Kidney epithelial cell (primary cell): ENCODE measurements at regions not wholly inside any gene's neighbourhood (a gene's known extent, or its start where the extent isn't known, plus 50 kb on each side); places are given as distances from the start of the nearest gene placed in this dataset.

Source experiments
- DNase-seq: peaks from one replicate; pipeline ENCODE4 v3.0.0-alpha.2; 2010; ENCODE audit warnings: low read depth
- H3K27me3 ChIP-seq: 2 replicates; pipeline ENCODE4 v1.6.0; 2011; ENCODE audit warnings: low read length; ENCODE audit not compliant: control insufficient read depth, insufficient read depth
- H3K36me3 ChIP-seq: 2 replicates; pipeline ENCODE4 v1.5.1; 2011; ENCODE audit warnings: low read length; ENCODE audit not compliant: control insufficient read depth, insufficient read depth
- H3K4me3 ChIP-seq: 2 replicates; pipeline ENCODE4 v1.5.1; 2011; ENCODE audit warnings: low read depth, mild to moderate bottlenecking, control low read depth, low read length
- TF ChIP-seq, protein P1 (sequence below): IDR thresholded peaks from 2 replicates; pipeline ENCODE4 v1.5.1; 2011; ENCODE audit warnings: mild to moderate bottlenecking, moderate library complexity, low read length, control low read depth, inconsistent platforms; ENCODE audit not compliant: insufficient read depth, poor library complexity, severe bottlenecking

DNA sequence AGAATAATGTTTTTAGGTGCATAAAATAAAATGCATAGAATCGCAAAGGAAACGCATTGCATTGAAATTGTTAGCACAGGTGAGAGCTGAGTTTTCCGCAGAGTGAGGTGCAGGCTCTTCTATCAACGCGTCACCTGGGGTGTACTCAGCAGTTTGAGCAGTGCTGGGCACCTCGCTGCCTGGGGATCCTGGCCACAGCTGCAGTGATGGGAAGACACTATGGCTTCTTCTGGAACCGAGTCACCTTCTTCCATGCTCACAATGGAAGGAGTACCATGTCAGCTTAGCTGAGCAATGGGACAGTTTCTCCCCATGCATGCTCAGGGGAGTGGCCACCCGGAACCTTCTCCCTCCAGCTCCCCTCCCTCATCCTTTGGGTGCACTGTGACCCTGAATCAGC lies 95.4 kb upstream of the OTOS start:
- no peaks in the 10 kb centered on the region for H3K27me3 ChIP-seq
- H3K4me3 ChIP-seq: no peak overlapping the region
- H3K36me3 ChIP-seq: no peaks in the 10 kb centered on the region
- TF ChIP-seq, protein P1, sequence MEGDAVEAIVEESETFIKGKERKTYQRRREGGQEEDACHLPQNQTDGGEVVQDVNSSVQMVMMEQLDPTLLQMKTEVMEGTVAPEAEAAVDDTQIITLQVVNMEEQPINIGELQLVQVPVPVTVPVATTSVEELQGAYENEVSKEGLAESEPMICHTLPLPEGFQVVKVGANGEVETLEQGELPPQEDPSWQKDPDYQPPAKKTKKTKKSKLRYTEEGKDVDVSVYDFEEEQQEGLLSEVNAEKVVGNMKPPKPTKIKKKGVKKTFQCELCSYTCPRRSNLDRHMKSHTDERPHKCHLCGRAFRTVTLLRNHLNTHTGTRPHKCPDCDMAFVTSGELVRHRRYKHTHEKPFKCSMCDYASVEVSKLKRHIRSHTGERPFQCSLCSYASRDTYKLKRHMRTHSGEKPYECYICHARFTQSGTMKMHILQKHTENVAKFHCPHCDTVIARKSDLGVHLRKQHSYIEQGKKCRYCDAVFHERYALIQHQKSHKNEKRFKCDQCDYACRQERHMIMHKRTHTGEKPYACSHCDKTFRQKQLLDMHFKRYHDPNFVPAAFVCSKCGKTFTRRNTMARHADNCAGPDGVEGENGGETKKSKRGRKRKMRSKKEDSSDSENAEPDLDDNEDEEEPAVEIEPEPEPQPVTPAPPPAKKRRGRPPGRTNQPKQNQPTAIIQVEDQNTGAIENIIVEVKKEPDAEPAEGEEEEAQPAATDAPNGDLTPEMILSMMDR: no peak
- DNase-seq: no peak

DNA sequence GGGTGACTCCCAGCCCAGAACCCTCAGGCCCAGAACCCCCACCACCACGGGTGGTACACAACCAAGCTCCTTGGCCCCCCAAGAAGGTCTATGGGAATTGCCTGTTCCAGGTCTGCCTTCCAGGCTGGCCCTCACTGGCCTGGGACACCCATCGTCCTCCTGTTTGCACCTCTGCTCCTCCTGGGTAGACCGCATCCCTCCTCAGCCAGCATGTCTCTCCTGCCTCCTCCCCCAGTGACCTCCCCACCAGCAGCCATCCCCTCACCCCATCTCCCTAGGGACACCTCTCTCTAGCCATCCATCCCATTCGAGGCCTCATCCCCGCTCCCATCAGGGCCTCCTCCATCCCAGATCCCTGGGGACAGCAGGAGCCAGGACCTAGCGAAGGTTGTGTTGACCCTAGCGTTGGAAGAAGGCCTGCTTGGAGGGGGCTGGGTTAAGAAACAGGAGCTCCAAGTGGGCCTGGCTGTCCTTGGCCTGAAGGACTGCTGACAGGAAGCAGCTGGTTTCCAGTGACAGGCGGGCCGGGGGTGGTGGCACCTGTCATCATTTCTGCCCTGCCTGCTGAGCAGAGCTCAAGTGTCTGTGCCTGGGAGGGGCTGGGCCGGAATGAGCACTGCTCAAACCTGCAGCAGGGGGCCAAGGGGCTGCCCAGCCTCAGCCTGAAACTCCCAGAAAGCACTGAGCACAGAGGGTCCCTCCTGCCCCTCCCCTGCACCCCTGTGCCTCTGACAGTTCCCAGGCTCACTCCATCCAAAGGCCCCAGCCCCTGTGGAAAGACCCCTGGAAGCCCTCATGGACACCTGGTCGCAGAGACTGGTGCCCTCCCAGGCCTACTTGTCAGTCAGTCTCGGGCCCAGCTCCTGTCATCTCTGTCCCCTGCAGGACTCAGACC lies 96.0 kb upstream of the OTOS start:
- H3K4me3 ChIP-seq: no peak overlapping the region
- DNase-seq: no peak

DNA sequence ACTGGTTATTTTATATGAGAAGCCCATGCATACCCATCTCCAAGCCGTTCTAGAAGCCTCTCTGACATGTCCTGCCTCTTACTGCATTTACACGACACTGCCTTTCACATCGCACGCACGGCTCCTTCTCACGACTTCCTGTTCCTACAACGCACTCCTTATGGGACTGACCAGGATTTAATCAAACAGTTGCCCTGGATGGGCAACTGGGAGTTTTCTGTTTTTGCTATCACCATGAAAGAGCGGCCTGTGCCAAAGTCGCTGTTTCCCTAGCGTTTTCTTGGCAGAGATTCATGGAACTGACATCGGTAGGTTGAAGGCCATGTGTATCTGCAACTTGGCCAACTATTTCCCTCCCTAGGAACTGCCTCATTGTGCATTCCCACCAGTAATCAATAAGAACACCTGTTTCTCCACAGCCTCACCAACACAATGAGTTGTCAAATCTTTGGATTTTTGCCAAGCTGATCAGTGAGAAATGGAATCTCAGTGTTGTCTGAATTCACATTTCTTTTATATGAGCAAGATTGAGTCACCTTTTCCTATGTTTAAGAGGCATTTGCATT lies 97.2 kb upstream of the OTOS start:
- H3K4me3 ChIP-seq: no peak overlapping the region
- TF ChIP-seq, protein P1: no peak
- DNase-seq: peak; percentile 31

More for the DNA sequence above, 96.0 kb upstream of the OTOS start:
- H3K27me3 ChIP-seq: no peaks in the 10 kb centered on the region
- no peaks in the 10 kb centered on the region for H3K36me3 ChIP-seq
- TF ChIP-seq, protein P1: no peak

DNA sequence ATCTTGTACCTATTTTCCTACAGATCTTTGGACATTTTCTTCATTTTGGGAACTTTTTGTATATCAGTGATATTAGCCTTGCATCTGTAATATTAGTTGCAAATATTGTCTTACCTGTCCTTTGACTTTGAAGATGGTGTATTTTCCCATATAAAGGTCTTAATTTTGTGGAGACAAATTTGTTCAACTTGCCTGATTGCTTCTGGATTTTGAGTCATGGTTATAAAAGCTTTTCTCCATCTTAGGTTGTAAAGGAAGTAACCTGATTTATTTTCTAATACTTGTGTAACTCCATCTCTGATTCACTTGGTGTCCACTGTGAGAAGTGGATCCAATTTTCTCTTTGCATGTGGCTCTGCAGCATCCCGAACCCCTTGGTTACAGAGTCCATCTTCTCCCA lies 97.7 kb upstream of the OTOS start:
- H3K27me3 ChIP-seq: no peaks in the 10 kb centered on the region
- H3K36me3 ChIP-seq: no peaks in the 10 kb centered on the region
- DNase-seq: no peak
- no peak overlapping the region for H3K4me3 ChIP-seq
- TF ChIP-seq, protein P1: no peak

More for the DNA sequence above, 97.2 kb upstream of the OTOS start:
- H3K27me3 ChIP-seq: no peaks in the 10 kb centered on the region
- H3K36me3 ChIP-seq: no peaks in the 10 kb centered on the region

DNA sequence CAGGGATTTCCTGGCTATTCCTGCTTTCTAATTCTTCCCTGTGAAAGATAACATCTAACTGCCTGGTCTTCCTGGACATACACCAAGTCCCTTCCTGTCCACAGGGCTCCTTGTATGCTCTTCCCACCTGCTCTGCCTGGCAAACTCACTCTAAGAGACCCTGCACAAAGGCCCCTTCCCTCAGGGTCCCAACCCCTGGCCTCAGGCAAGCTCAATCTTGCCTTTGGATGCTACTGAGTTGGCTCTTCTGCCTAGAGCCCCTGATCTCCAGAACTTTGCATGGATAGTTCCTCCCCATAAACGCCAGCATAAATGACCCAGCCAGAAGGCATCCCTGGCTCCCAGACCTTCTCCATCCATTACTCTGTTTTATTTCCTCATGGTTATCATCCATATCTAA lies 98.3 kb upstream of the OTOS start:
- Histone ChIP-seq H3K4me3 (no peak overlapping the region), H3K36me3 (no peaks in the 10 kb centered on the region), H3K27me3 (no peaks in the 10 kb centered on the region)
- no peak for DNase-seq
- TF ChIP-seq, protein P1: no peak
